ENCODE measurements at regions not wholly inside any gene's neighbourhood (a gene's known extent, or its start where the extent isn't known, plus 50 kb on each side); places are given as distances from the start of the nearest gene placed in this dataset.

DNA sequence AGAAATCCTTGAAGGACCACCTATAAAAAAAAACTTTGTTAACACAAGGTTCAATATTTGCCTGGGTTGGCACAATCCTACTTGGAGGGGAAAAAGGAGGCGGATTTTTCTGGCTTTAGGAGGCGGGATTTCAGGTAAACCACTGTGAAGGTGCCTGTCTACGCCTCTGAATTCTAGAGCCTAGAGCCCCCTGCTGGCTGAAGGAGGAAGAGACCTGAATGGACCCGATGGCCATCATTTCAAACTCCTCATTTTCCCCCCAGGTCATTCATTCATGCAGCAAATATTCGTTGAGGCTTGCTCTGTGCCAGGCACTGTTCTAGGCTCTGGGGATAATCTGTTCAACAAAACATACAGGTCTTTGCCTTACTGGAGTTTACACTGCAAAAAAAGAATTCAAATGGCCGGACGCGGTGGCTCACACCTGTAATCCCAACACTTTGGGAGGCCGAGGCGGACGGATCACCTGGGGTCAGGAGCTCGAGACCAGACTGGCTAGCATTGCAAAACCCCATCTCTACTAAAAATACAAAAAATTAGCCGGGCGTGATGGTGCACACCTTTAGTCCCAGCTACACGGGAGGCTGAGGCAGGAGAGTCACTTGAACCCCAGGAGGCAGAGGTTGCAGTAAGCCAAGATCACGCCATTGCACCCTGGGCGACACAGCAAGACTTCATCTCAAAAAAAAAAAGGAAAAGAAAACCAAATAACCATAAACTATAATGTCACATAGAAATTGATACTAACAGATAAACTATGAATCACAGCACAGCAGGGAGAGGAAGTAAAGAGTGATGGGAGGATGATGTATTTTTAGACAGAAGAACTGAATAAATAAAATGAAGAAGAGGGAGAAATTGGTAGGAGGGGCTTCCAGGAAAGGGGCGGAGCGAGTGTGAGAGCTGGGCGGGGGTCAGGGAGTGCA, 90.1 kb upstream of the NFE2L3 start:
- peak; percentile 85 to 95; a peak in 5 of 6 replicates for ATAC-seq
- POLR2A ChIA-PET, result no interaction called here
- WGBS (ENCODE audit: missing lambda C conversion rate), result 40% methylated on average over 20 of the region's 20 CpGs
- H3K27ac ChIP-seq, result no peak overlapping the region
- H3K4me1 ChIP-seq, result no peaks in the 10 kb centered on the region
- H3K4me3 ChIP-seq, result no peak overlapping the region
- H3K4me2 ChIP-seq, result no peak overlapping the region
- no peak for FAIRE-seq
- CTCF ChIA-PET, result interaction anchor here (0.6 to 3.6 kb wide), 12 partner anchors 8 to 303 kb away, joined by 3 to 44 read pairs (median 4); no protein-coding TSS in a partner anchor
- H3K9me3 ChIP-seq, result no peaks in the 10 kb centered on the region
- peak; percentile 59 to 68 for DNase-seq (ENCODE audit: low read depth in 1 of 2, low spot score in 1 of 2)
- TF ChIP-seq RAD21 (conservative IDR thresholded peaks at IDR 0.05 in 1 of 2, IDR thresholded peaks at IDR 0.05 in 1 of 2) (peak; percentile 51 to 65), NPAS2 (CRISPR knock-in tag; IDR thresholded peaks at IDR 0.05; ENCODE audit: borderline replicate concordance) (no peak), SMC3 (IDR thresholded peaks at IDR 0.05) (peak; percentile 66)
- TF ChIP-seq, protein P1, sequence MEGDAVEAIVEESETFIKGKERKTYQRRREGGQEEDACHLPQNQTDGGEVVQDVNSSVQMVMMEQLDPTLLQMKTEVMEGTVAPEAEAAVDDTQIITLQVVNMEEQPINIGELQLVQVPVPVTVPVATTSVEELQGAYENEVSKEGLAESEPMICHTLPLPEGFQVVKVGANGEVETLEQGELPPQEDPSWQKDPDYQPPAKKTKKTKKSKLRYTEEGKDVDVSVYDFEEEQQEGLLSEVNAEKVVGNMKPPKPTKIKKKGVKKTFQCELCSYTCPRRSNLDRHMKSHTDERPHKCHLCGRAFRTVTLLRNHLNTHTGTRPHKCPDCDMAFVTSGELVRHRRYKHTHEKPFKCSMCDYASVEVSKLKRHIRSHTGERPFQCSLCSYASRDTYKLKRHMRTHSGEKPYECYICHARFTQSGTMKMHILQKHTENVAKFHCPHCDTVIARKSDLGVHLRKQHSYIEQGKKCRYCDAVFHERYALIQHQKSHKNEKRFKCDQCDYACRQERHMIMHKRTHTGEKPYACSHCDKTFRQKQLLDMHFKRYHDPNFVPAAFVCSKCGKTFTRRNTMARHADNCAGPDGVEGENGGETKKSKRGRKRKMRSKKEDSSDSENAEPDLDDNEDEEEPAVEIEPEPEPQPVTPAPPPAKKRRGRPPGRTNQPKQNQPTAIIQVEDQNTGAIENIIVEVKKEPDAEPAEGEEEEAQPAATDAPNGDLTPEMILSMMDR (IDR thresholded peaks at IDR 0.05), result peak; percentile 70
- TF ChIP-seq, protein P2, sequence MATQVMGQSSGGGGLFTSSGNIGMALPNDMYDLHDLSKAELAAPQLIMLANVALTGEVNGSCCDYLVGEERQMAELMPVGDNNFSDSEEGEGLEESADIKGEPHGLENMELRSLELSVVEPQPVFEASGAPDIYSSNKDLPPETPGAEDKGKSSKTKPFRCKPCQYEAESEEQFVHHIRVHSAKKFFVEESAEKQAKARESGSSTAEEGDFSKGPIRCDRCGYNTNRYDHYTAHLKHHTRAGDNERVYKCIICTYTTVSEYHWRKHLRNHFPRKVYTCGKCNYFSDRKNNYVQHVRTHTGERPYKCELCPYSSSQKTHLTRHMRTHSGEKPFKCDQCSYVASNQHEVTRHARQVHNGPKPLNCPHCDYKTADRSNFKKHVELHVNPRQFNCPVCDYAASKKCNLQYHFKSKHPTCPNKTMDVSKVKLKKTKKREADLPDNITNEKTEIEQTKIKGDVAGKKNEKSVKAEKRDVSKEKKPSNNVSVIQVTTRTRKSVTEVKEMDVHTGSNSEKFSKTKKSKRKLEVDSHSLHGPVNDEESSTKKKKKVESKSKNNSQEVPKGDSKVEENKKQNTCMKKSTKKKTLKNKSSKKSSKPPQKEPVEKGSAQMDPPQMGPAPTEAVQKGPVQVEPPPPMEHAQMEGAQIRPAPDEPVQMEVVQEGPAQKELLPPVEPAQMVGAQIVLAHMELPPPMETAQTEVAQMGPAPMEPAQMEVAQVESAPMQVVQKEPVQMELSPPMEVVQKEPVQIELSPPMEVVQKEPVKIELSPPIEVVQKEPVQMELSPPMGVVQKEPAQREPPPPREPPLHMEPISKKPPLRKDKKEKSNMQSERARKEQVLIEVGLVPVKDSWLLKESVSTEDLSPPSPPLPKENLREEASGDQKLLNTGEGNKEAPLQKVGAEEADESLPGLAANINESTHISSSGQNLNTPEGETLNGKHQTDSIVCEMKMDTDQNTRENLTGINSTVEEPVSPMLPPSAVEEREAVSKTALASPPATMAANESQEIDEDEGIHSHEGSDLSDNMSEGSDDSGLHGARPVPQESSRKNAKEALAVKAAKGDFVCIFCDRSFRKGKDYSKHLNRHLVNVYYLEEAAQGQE (IDR thresholded peaks at IDR 0.05), result no peak

DNA sequence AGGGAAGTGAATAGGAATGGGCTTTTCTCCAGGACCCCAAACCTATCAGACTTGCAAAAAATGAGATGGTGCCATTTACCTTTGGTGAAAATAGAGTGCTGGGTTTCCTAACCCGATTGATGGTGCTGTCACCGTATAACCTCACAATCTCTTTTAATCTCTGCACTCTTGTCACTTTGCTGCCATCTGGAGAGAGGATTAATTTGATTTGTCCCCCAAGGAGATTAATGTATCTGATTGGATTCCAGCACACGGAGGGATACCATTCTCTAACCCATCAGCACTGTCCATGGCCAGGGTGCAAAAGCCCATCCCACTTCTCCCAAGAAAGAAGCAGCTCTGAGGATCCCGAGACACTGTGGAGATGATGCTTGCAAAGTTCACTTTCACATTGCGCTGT, 86.3 kb upstream of the NFE2L3 start:
- TF ChIP-seq POLR2AphosphoS2 (conservative IDR thresholded peaks at IDR 0.05; ENCODE audit: low read length) (no peak), NPAS2 (CRISPR knock-in tag; IDR thresholded peaks at IDR 0.05; ENCODE audit: borderline replicate concordance) (no peak), ZC3H11A (IDR thresholded peaks at IDR 0.05) (no peak), FOSL2 (IDR thresholded peaks at IDR 0.05) (no peak), FOSL2 (CRISPR knock-in tag; IDR thresholded peaks at IDR 0.05) (no peak), CBX8 (IDR thresholded peaks at IDR 0.05) (no peak), HDAC2 (IDR thresholded peaks at IDR 0.05) (no peak), EHF (CRISPR knock-in tag; IDR thresholded peaks at IDR 0.05) (no peak), POLR2A (IDR thresholded peaks at IDR 0.05; ENCODE audit: low read length) (no peak), NFE2L2 (conservative IDR thresholded peaks at IDR 0.05; ENCODE audit: low read length) (no peak)
- TF ChIP-seq, protein P3, sequence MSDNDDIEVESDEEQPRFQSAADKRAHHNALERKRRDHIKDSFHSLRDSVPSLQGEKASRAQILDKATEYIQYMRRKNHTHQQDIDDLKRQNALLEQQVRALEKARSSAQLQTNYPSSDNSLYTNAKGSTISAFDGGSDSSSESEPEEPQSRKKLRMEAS (IDR thresholded peaks at IDR 0.05), result no peak
- TF ChIP-seq, protein P4, sequence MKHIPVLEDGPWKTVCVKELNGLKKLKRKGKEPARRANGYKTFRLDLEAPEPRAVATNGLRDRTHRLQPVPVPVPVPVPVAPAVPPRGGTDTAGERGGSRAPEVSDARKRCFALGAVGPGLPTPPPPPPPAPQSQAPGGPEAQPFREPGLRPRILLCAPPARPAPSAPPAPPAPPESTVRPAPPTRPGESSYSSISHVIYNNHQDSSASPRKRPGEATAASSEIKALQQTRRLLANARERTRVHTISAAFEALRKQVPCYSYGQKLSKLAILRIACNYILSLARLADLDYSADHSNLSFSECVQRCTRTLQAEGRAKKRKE (CRISPR knock-in tag; IDR thresholded peaks at IDR 0.05; ENCODE audit: low read depth), result no peak
- TF ChIP-seq, protein P5, sequence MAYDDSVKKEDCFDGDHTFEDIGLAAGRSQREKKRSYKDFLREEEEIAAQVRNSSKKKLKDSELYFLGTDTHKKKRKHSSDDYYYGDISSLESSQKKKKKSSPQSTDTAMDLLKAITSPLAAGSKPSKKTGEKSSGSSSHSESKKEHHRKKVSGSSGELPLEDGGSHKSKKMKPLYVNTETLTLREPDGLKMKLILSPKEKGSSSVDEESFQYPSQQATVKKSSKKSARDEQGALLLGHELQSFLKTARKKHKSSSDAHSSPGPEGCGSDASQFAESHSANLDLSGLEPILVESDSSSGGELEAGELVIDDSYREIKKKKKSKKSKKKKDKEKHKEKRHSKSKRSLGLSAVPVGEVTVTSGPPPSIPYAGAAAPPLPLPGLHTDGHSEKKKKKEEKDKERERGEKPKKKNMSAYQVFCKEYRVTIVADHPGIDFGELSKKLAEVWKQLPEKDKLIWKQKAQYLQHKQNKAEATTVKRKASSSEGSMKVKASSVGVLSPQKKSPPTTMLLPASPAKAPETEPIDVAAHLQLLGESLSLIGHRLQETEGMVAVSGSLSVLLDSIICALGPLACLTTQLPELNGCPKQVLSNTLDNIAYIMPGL (CRISPR knock-in tag; IDR thresholded peaks at IDR 0.05; ENCODE audit: borderline replicate concordance), result no peak
- 51% methylated on average over 4 of the region's 5 CpGs for WGBS (ENCODE audit: missing lambda C conversion rate)
- ChIA-PET CTCF (no interaction called here), POLR2A (no interaction called here)
- no peak overlapping the region for H3K4me2 ChIP-seq
- H3K9me3 ChIP-seq, result no peaks in the 10 kb centered on the region
- no peak for FAIRE-seq
- no peaks in the 10 kb centered on the region for H3K4me1 ChIP-seq
- H3K27ac ChIP-seq, result no peak overlapping the region
- no peak for DNase-seq (ENCODE audit: low read depth in 1 of 2, low spot score in 1 of 2)
- H3K4me3 ChIP-seq, result no peak overlapping the region
- no peak for ATAC-seq

Measured in A549 (cell line).